Gastrocnemius medialis (tissue), 4 donors: ENCODE measurements at regions not wholly inside any gene's neighbourhood (a gene's known extent, or its start where the extent isn't known, plus 50 kb on each side); places are given as distances from the start of the nearest gene placed in this dataset.

ENCODE experiments used
- ATAC-seq, 2 donors: fragments of 150-250 bp; one replicate each; pipeline ENCODE4 v1.9.1; 2016
- DNase-seq, 2 donors: peaks; one replicate each; pipeline ENCODE4 v3.0.0-alpha.2; 2019
- H3K27ac ChIP-seq, 4 donors: fragments of 200-600 bp; sonication (generic); 1 replicate in 1 of 4; 2 replicates in 3 of 4; pipeline ENCODE4 v1.5.1; 2016 to 2018; ENCODE audit warnings: mild to moderate bottlenecking in 2 of 4, moderate library complexity in 1 of 4
- H3K27me3 ChIP-seq, 3 donors: fragments of 200-600 bp; sonication (generic) in 2 of 3; 1 replicate in 1 of 3; 2 replicates in 2 of 3; pipeline versions ENCODE4 v1.5.1 to v1.6.0; 2016 to 2019; ENCODE audit warnings: mild to moderate bottlenecking in 1 of 3, moderate library complexity in 1 of 3
- H3K36me3 ChIP-seq, 2 donors: fragments of 200-600 bp; sonication (generic) in 1 of 2; one replicate each; pipeline ENCODE4 v1.5.1; 2017 to 2018
- H3K4me1 ChIP-seq, 2 donors: fragments of 200-600 bp; sonication (generic) in 1 of 2; one replicate each; pipeline ENCODE4 v1.5.1; 2016 to 2017; ENCODE audit warnings: mild to moderate bottlenecking in 2 of 2
- H3K4me3 ChIP-seq, 4 donors: fragments of 200-600 bp; sonication (generic) in 3 of 4; 1 replicate in 1 of 4; 2 replicates in 3 of 4; pipeline ENCODE4 v1.5.1; 2016 to 2019; ENCODE audit warnings: mild to moderate bottlenecking in 2 of 4
- H3K9me3 ChIP-seq, 3 donors: fragments of 200-600 bp; sonication (generic) in 2 of 3; 1 replicate in 1 of 3; 2 replicates in 2 of 3; pipeline ENCODE4 v1.5.1; 2016 to 2019
- POLR2A ChIP-seq, 2 donors: fragments of 450-650 bp; IDR thresholded peaks; one replicate each; pipeline ENCODE4 v1.6.1; 2017; ENCODE audit warnings: antibody characterized with exemption in 2 of 2, mild to moderate bottlenecking in 2 of 2, moderate library complexity in 2 of 2
- in situ Hi-C, 4 donors: fragments of 200-750 bp; cut with MboI; loops; one replicate each; pipeline versions ENCODE4 v1.15.0 to v1.8.0; 2017; ENCODE audit warnings: low sequenced_read_pairs in 4 of 4
- intact Hi-C: fragments of 100-400 bp; cut with DNase I; formaldehyde crosslinking; loops from one replicate; pipeline ENCODE4 v1.15.1; 2023; ENCODE audit warnings: low total_unique reads
- TF ChIP-seq, protein P1 (sequence below), 5 experiments: fragments of 450-650 bp in 3 of 5; fragments of 200-600 bp in 2 of 5; sonication (generic) in 2 of 5; IDR thresholded peaks in 4 of 5; conservative IDR thresholded peaks in 1 of 5; 1 replicate in 4 of 5; 2 replicates in 1 of 5; pipeline ENCODE4 v1.5.1; 2016 to 2019; ENCODE audit warnings: antibody characterized with exemption in 5 of 5, mild to moderate bottlenecking in 3 of 5, moderate library complexity in 3 of 5

DNA sequence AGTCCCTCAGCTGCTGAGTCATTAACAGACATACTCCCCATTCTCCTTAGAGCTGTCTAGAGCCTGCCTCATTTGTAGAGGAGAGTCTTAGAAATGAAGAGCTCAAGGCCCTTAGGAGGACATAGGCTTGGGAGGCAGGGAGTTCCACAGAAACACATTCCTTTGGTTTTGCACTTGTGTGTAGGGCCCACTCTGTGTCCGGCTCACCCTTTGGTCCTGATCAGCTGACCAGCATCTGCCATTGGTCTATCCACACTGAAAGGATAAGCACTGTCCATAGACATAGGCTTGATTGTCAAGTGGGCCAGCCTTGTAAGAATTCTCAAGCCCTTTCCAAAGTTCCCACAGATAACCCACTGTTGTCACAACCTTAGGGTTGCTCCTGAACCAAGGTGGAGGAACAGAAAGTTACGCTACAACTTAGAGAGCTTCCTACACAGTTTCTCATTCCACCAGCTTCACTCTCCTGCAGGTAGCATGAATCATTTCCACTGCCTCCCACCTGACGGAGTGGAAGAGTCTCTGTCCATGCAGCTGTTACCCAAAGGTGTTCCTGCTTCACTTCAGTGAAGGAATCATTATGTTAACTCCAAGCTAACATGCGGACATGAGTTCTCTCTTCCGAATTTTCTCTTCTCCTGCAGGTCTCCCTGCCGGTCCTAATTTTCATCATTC, 96.1 kb downstream of the TNFSF18 start:
- no peak overlapping the region for H3K4me3 ChIP-seq
- no peak for DNase-seq
- in situ Hi-C loops = no loop called here
- H3K27ac ChIP-seq = no peak overlapping the region
- TF ChIP-seq, protein P1, sequence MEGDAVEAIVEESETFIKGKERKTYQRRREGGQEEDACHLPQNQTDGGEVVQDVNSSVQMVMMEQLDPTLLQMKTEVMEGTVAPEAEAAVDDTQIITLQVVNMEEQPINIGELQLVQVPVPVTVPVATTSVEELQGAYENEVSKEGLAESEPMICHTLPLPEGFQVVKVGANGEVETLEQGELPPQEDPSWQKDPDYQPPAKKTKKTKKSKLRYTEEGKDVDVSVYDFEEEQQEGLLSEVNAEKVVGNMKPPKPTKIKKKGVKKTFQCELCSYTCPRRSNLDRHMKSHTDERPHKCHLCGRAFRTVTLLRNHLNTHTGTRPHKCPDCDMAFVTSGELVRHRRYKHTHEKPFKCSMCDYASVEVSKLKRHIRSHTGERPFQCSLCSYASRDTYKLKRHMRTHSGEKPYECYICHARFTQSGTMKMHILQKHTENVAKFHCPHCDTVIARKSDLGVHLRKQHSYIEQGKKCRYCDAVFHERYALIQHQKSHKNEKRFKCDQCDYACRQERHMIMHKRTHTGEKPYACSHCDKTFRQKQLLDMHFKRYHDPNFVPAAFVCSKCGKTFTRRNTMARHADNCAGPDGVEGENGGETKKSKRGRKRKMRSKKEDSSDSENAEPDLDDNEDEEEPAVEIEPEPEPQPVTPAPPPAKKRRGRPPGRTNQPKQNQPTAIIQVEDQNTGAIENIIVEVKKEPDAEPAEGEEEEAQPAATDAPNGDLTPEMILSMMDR (IDR thresholded peaks at IDR 0.05 in 4 of 5, conservative IDR thresholded peaks at IDR 0.05 in 1 of 5) = no peak
- no peak for TF ChIP-seq POLR2A (IDR thresholded peaks at IDR 0.05)
- no peaks in the 10 kb centered on the region for H3K9me3 ChIP-seq
- H3K4me1 ChIP-seq = no peaks in the 10 kb centered on the region
- intact Hi-C loops = no loop called here
- no peak for ATAC-seq
- no peaks in the 10 kb centered on the region for H3K27me3 ChIP-seq
- H3K36me3 ChIP-seq = no peaks in the 10 kb centered on the region

DNA sequence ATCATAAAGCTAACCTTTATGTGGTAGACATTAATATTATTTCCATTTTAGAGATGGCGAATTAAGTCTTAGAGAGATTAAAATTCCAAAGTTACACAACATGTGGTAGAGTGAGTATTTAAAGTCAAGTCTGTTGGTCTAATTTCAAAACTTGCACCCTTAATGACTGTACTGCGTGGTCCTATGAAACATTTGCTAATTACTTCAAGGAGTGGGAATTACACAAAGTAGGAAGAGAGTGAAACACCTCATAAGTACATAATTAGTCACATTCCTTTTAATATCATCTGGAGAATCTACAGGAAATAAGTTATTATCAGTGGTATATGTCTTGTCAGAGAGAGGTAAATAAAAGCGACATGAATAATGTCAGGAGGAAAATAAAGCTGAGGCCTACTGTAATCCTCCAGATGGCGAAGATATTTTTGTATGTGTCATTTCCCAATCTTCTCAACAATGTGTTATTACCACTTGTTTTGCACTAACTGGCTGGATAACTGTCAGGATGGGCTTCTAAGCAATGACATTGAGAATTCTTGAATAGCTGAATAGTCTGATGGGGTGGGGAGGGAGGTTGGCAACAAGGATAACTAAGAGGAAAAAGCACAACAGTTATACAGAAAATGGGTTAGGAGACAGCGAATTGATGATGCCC, 95.5 kb downstream of the TNFSF18 start:
- DNase-seq = no peak
- no peak overlapping the region for H3K27ac ChIP-seq
- TF ChIP-seq, protein P1 (IDR thresholded peaks at IDR 0.05 in 4 of 5, conservative IDR thresholded peaks at IDR 0.05 in 1 of 5) = no peak
- TF ChIP-seq POLR2A (IDR thresholded peaks at IDR 0.05) = no peak
- ATAC-seq = no peak
- H3K4me3 ChIP-seq = no peak overlapping the region
- no peaks in the 10 kb centered on the region for H3K9me3 ChIP-seq
- intact Hi-C loops = no loop called here
- in situ Hi-C loops = no loop called here
- H3K27me3 ChIP-seq = no peaks in the 10 kb centered on the region
- H3K4me1 ChIP-seq = no peaks in the 10 kb centered on the region
- H3K36me3 ChIP-seq = no peaks in the 10 kb centered on the region

DNA sequence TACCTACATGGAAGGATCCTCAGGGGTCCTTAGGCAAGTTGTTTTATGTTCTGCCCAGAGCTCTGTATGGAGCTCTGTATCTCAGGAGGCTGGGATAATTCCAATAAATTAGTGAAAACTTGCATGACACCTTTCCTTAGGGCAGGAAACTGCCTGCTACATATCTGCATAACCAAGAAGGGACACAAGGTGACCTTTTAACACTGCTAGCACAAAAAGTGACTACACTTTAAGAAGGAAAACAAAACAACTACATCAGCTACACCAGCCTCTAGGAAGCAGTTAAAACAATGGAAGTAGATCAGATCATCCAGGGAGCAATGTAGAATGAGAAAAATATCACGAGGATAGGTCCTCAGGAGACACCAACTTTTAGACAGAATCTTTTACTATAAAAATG, 93.9 kb downstream of the TNFSF18 start:
- in situ Hi-C loops (no loop called here), intact Hi-C loops (no loop called here)
- H3K27ac ChIP-seq = no peak overlapping the region
- no peak overlapping the region for H3K4me3 ChIP-seq
- no peaks in the 10 kb centered on the region for H3K9me3 ChIP-seq
- no peaks in the 10 kb centered on the region for H3K27me3 ChIP-seq
- no peak for TF ChIP-seq POLR2A (IDR thresholded peaks at IDR 0.05)
- DNase-seq = no peak
- H3K4me1 ChIP-seq = no peaks in the 10 kb centered on the region
- no peak for ATAC-seq
- H3K36me3 ChIP-seq = no peaks in the 10 kb centered on the region

DNA sequence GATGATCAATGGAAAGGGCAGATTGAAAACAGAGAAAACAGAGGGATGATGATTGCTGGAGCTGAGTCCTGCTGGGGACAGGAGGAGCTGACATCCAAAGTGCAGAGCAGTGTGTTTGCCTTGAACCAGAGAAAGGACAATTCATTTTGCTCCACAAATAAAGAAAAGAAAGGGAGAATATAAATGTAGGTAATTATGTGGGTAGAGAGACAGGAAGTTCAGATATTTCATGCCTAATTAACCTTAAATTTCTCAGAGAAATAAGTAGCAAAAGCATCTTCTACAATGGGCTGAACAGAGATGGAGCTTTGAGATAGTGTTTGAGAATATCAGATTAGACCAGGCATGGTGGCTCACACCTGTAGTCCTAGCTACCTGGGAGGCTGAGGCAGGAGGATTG, 93.2 kb downstream of the TNFSF18 start:
- in situ Hi-C loops = no loop called here

DNA sequence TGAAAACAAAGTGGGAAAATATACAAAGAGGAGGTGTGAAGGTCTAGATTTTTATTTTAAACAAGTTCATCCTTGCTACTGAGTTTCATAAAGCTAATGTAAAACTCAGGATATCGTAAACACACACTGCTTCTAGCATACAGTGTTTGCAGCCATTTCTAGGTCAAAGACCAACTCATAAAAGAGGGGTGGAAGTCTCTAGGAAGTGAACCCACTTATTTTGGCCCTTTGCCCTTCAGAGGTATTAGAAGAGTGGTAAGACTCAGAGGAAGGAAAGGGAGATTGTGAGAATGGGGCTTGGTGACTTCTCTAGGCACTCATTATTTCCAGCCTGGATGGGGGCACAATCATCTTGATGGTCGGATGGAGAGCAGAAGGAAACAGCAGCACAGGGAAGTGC, 91.2 kb downstream of the TNFSF18 start:
- Histone ChIP-seq H3K9me3 (no peaks in the 10 kb centered on the region), H3K36me3 (no peaks in the 10 kb centered on the region), H3K27ac (no peak overlapping the region), H3K27me3 (no peaks in the 10 kb centered on the region), H3K4me3 (no peak overlapping the region), H3K4me1 (no peaks in the 10 kb centered on the region)
- intact Hi-C loops = no loop called here
- in situ Hi-C loops = no loop called here
- DNase-seq (no peak), ATAC-seq (no peak)
- TF ChIP-seq, protein P1 (IDR thresholded peaks at IDR 0.05 in 4 of 5, conservative IDR thresholded peaks at IDR 0.05 in 1 of 5) = no peak
- no peak for TF ChIP-seq POLR2A (IDR thresholded peaks at IDR 0.05)

More for the DNA sequence above, 93.2 kb downstream of the TNFSF18 start:
- ATAC-seq (no peak), DNase-seq (no peak)
- Histone ChIP-seq H3K36me3 (no peaks in the 10 kb centered on the region), H3K27ac (no peak overlapping the region), H3K27me3 (no peaks in the 10 kb centered on the region), H3K9me3 (no peaks in the 10 kb centered on the region), H3K4me3 (no peak overlapping the region), H3K4me1 (no peaks in the 10 kb centered on the region)
- TF ChIP-seq, protein P1 (IDR thresholded peaks at IDR 0.05 in 4 of 5, conservative IDR thresholded peaks at IDR 0.05 in 1 of 5) = no peak
- TF ChIP-seq POLR2A (IDR thresholded peaks at IDR 0.05) = no peak
- intact Hi-C loops = no loop called here
